ENCODE measurements at regions not wholly inside any gene's neighbourhood (a gene's known extent, or its start where the extent isn't known, plus 50 kb on each side); places are given as distances from the start of the nearest gene placed in this dataset.

GRCh38 chr14:58865514-58866281, 227.9 kb downstream of the DACT1 start:
- H3K27ac Mint-ChIP-seq, result no peak overlapping the region
- no peaks in the 10 kb centered on the region for H3K36me3 Mint-ChIP-seq
- DNase-seq (ENCODE audit: low spot score) (no peak), ATAC-seq (no peak)
- no peak overlapping the region for H3K4me3 Mint-ChIP-seq
- no peaks in the 10 kb centered on the region for H3K4me1 Mint-ChIP-seq
- peaks cover 8% of the 10 kb centered on the region; the same call in 1 of the 2 replicates for H3K9me3 Mint-ChIP-seq
- ChIA-PET CTCF (interaction anchor here (0.6 to 1.3 kb wide), 3 partner anchors 16 to 228 kb away, joined by 3 to 5 read pairs (median 3); partner anchors contain the start of gene DACT1), POLR2A (no interaction called here)
- no peaks in the 10 kb centered on the region for H3K27me3 Mint-ChIP-seq (ENCODE audit: low read depth)
- TF ChIP-seq ZNF138 (CRISPR knock-in tag; conservative IDR thresholded peaks at IDR 0.05) (no peak), ZMAT4 (CRISPR knock-in tag; IDR thresholded peaks at IDR 0.05) (no peak), ESRRA (CRISPR knock-in tag; IDR thresholded peaks at IDR 0.05; ENCODE audit: borderline replicate concordance) (no peak), ZBTB43 (CRISPR knock-in tag; IDR thresholded peaks at IDR 0.05) (no peak), USF2 (CRISPR knock-in tag; IDR thresholded peaks at IDR 0.05) (no peak), ERG (CRISPR knock-in tag; IDR thresholded peaks at IDR 0.05) (no peak), JAZF1 (CRISPR knock-in tag; IDR thresholded peaks at IDR 0.05) (no peak), JUN (CRISPR knock-in tag; IDR thresholded peaks at IDR 0.05) (no peak), HMGA2 (CRISPR knock-in tag; IDR thresholded peaks at IDR 0.05) (no peak), OVOL2 (CRISPR knock-in tag; IDR thresholded peaks at IDR 0.05; ENCODE audit: borderline replicate concordance) (no peak), CBFB (CRISPR knock-in tag; IDR thresholded peaks at IDR 0.05; ENCODE audit: low read depth) (no peak), USF1 (CRISPR knock-in tag; IDR thresholded peaks at IDR 0.05) (no peak), GABPB1 (CRISPR knock-in tag; IDR thresholded peaks at IDR 0.05) (no peak), ATF2 (CRISPR knock-in tag; IDR thresholded peaks at IDR 0.05; ENCODE audit: borderline replicate concordance, low read depth) (no peak), ZNF219 (CRISPR knock-in tag; IDR thresholded peaks at IDR 0.05; ENCODE audit: borderline replicate concordance) (no peak), STAT6 (CRISPR knock-in tag; conservative IDR thresholded peaks at IDR 0.05; ENCODE audit: low read depth) (no peak), GRHL2 (CRISPR knock-in tag; IDR thresholded peaks at IDR 0.05; ENCODE audit: insufficient replicate concordance, severe bottlenecking) (no peak), EMX1 (CRISPR knock-in tag; IDR thresholded peaks at IDR 0.05) (no peak), ARID4B (CRISPR knock-in tag; IDR thresholded peaks at IDR 0.05; ENCODE audit: borderline replicate concordance) (no peak)
